Naive thymus-derived CD4-positive, alpha-beta T cell (primary cell): ENCODE measurements at regions not wholly inside any gene's neighbourhood (a gene's known extent, or its start where the extent isn't known, plus 50 kb on each side); places are given as distances from the start of the nearest gene placed in this dataset.

Experiments used
- ATAC-seq: fragments of 150-1000 bp; cut with Tn5 transposase; 2 replicates; pipeline ENCODE4 v1.10.0; 2021; ENCODE audit warnings: mild to moderate bottlenecking, moderate library complexity
- CTCF ChIA-PET: fragments of 350-600 bp; sonication (Branson Sonifier 250); formaldehyde crosslinking; loops from one replicate; lab custom pipeline; 2021; ENCODE audit warnings: antibody characterized with exemption; lab: Charles Lee
- POLR2A ChIA-PET: fragments of 350-600 bp; sonication (Branson Sonifier 250); formaldehyde crosslinking; loops from one replicate; lab custom pipeline; 2021; ENCODE audit warnings: antibody characterized with exemption, inconsistent platforms; lab: Charles Lee
- DNase-seq, 9 donors: peaks; one replicate each; pipeline versions ENCODE4 v3.0.0 to v3.0.0-alpha.2; 2020 to 2022; ENCODE audit warnings: mixed read lengths in 1 of 9
- H3K27ac ChIP-seq: one replicate; pipeline ENCODE4 v1.7.0; 2013; ENCODE audit warnings: mild to moderate bottlenecking, low read depth, low read length, moderate library complexity
- H3K27me3 ChIP-seq, 2 donors: one replicate each; pipeline ENCODE4 v1.7.0; 2013; ENCODE audit warnings: low read length in 2 of 2, mild to moderate bottlenecking in 2 of 2, moderate library complexity in 2 of 2; ENCODE audit not compliant: control insufficient read depth in 2 of 2, insufficient read depth in 2 of 2
- H3K36me3 ChIP-seq, 3 experiments: 1 replicate in 2 of 3; 2 replicates in 1 of 3; pipeline ENCODE4 v1.7.0; 2013; ENCODE audit warnings: low read length in 3 of 3, mild to moderate bottlenecking in 3 of 3, moderate library complexity in 1 of 3; ENCODE audit not compliant: insufficient read depth in 3 of 3, control insufficient read depth in 2 of 3
- H3K4me1 ChIP-seq, 2 donors: one replicate each; pipeline ENCODE4 v1.7.0; 2013; ENCODE audit warnings: low read length in 2 of 2, mild to moderate bottlenecking in 2 of 2, moderate library complexity in 1 of 2; ENCODE audit not compliant: control insufficient read depth in 2 of 2, insufficient read depth in 2 of 2
- H3K4me3 ChIP-seq: 2 replicates; pipeline ENCODE4 v1.7.0; 2013; ENCODE audit warnings: mild to moderate bottlenecking, low read length
- H3K9me3 ChIP-seq, 3 experiments: 1 replicate in 2 of 3; 2 replicates in 1 of 3; pipeline ENCODE4 v1.7.0; 2013; ENCODE audit warnings: low read length in 3 of 3; ENCODE audit not compliant: control insufficient read depth in 2 of 3
- H3K27ac Mint-ChIP-seq, 9 donors: one replicate each; pipeline ENCODE4 v1.8.0; 2020 to 2022; ENCODE audit warnings: mixed read lengths in 9 of 9, mild to moderate bottlenecking in 8 of 9, moderate library complexity in 5 of 9, inconsistent platforms in 2 of 9
- H3K27me3 Mint-ChIP-seq, 5 donors: one replicate each; pipeline ENCODE4 v1.8.0; 2021 to 2022; ENCODE audit warnings: mixed read lengths in 5 of 5, mild to moderate bottlenecking in 1 of 5
- H3K36me3 Mint-ChIP-seq, 5 donors: one replicate each; pipeline ENCODE4 v1.8.0; 2020 to 2022; ENCODE audit warnings: mixed read lengths in 5 of 5, mild to moderate bottlenecking in 3 of 5, inconsistent platforms in 1 of 5
- H3K4me1 Mint-ChIP-seq, 7 donors: one replicate each; pipeline ENCODE4 v1.8.0; 2020 to 2022; ENCODE audit warnings: mixed read lengths in 7 of 7, mild to moderate bottlenecking in 3 of 7, inconsistent platforms in 1 of 7
- H3K4me3 Mint-ChIP-seq, 10 donors: one replicate each; pipeline ENCODE4 v1.8.0; 2020 to 2022; ENCODE audit warnings: mild to moderate bottlenecking in 10 of 10, mixed read lengths in 10 of 10, moderate library complexity in 6 of 10, inconsistent platforms in 2 of 10
- H3K9me3 Mint-ChIP-seq, 11 donors: one replicate each; pipeline ENCODE4 v1.8.0; 2020 to 2022; ENCODE audit warnings: mixed read lengths in 11 of 11, mild to moderate bottlenecking in 4 of 11, inconsistent platforms in 1 of 11, moderate library complexity in 1 of 11
- intact Hi-C, 2 donors: fragments of 100-400 bp; cut with micrococcal nuclease; formaldehyde crosslinking; loops; one replicate each; pipeline ENCODE4 v1.15.1; 2023

GRCh38 chr1:76782809-76783208 is 84.5 kb upstream of the ST6GALNAC5 start:
- H3K27me3 ChIP-seq: no peaks in the 10 kb centered on the region
- Mint-ChIP-seq H3K36me3 (no peaks in the 10 kb centered on the region), H3K27me3 (peaks cover 0 to 6% (median 0%) of the 10 kb centered on the region in 5 donors), H3K4me1 (peaks cover 0 to 6% (median 0%) of the 10 kb centered on the region in 7 donors), H3K4me3 (no peak overlapping the region), H3K9me3 (peaks cover 0 to 12% (median 2%) of the 10 kb centered on the region in 11 donors), H3K27ac (no peak overlapping the region)
- POLR2A ChIA-PET: no interaction called here
- H3K36me3 ChIP-seq: no peaks in the 10 kb centered on the region
- H3K4me3 ChIP-seq: no peak overlapping the region
- no peak overlapping the region for H3K27ac ChIP-seq
- no peaks in the 10 kb centered on the region for H3K9me3 ChIP-seq
- intact Hi-C loops: no loop called here
- no peak for DNase-seq
- H3K4me1 ChIP-seq: no peaks in the 10 kb centered on the region
- ATAC-seq: no peak
- CTCF ChIA-PET: no interaction called here

- H3K4me3 ChIP-seq: no peak overlapping the region
- ATAC-seq (no peak), DNase-seq (no peak)
- H3K36me3 Mint-ChIP-seq: no peaks in the 10 kb centered on the region
- no peak overlapping the region for H3K27ac Mint-ChIP-seq
- no peak overlapping the region for H3K4me3 Mint-ChIP-seq
- intact Hi-C loops: no loop called here
- peaks cover 0 to 12% (median 2%) of the 10 kb centered on the region in 11 donors for H3K9me3 Mint-ChIP-seq
- no peaks in the 10 kb centered on the region for H3K36me3 ChIP-seq
- H3K4me1 ChIP-seq: no peaks in the 10 kb centered on the region
- H3K27ac ChIP-seq: no peak overlapping the region
- POLR2A ChIA-PET: no interaction called here
- H3K9me3 ChIP-seq: no peaks in the 10 kb centered on the region
- peaks cover 0 to 6% (median 0%) of the 10 kb centered on the region in 7 donors for H3K4me1 Mint-ChIP-seq
- H3K27me3 ChIP-seq: no peaks in the 10 kb centered on the region
- CTCF ChIA-PET: interaction anchor here (0.8 kb wide), 1 partner anchor 9 kb away, joined by 3 read pairs; no protein-coding TSS in a partner anchor
- H3K27me3 Mint-ChIP-seq: peaks cover 0 to 6% (median 0%) of the 10 kb centered on the region in 5 donors
These were observed 82.8 kb upstream of the ST6GALNAC5 start for GRCh38 chr1:76784502-76784901.

- no peaks in the 10 kb centered on the region for H3K36me3 Mint-ChIP-seq
- no peak overlapping the region for H3K4me3 Mint-ChIP-seq
- Histone ChIP-seq H3K4me1 (no peaks in the 10 kb centered on the region), H3K36me3 (no peaks in the 10 kb centered on the region), H3K27ac (no peak overlapping the region), H3K4me3 (no peak overlapping the region), H3K9me3 (no peaks in the 10 kb centered on the region), H3K27me3 (no peaks in the 10 kb centered on the region)
- H3K27ac Mint-ChIP-seq: no peak overlapping the region
- intact Hi-C loops: no loop called here
- H3K27me3 Mint-ChIP-seq: peaks cover 0 to 6% (median 0%) of the 10 kb centered on the region in 5 donors
- ATAC-seq: no peak
- DNase-seq: no peak
- POLR2A ChIA-PET: no interaction called here
- H3K9me3 Mint-ChIP-seq: peaks cover 0 to 12% (median 2%) of the 10 kb centered on the region in 11 donors
- no peaks in the 10 kb centered on the region for H3K4me1 Mint-ChIP-seq
- CTCF ChIA-PET: no interaction called here
These were observed 81.1 kb upstream of the ST6GALNAC5 start for GRCh38 chr1:76786222-76786621.

GRCh38 chr1:76793594-76793993 is 73.7 kb upstream of the ST6GALNAC5 start:
- H3K27ac Mint-ChIP-seq: no peak overlapping the region
- DNase-seq (no peak), ATAC-seq (no peak)
- H3K9me3 Mint-ChIP-seq: no peaks in the 10 kb centered on the region
- H3K4me1 ChIP-seq: no peaks in the 10 kb centered on the region
- intact Hi-C loops: no loop called here
- no peaks in the 10 kb centered on the region for H3K36me3 ChIP-seq
- H3K27me3 ChIP-seq: no peaks in the 10 kb centered on the region
- no peak overlapping the region for H3K4me3 Mint-ChIP-seq
- no peaks in the 10 kb centered on the region for H3K9me3 ChIP-seq
- ChIA-PET POLR2A (no interaction called here), CTCF (interaction anchor here (1.2 kb wide), 1 partner anchor 9 kb away, joined by 3 read pairs; no protein-coding TSS in a partner anchor)
- no peaks in the 10 kb centered on the region for H3K4me1 Mint-ChIP-seq
- H3K27me3 Mint-ChIP-seq: peaks cover 0 to 16% (median 10%) of the 10 kb centered on the region in 5 donors
- H3K4me3 ChIP-seq: no peak overlapping the region
- no peaks in the 10 kb centered on the region for H3K36me3 Mint-ChIP-seq
- H3K27ac ChIP-seq: no peak overlapping the region

GRCh38 chr1:76799700-76800099 is 67.6 kb upstream of the ST6GALNAC5 start:
- no peaks in the 10 kb centered on the region for H3K9me3 Mint-ChIP-seq
- Histone ChIP-seq H3K36me3 (no peaks in the 10 kb centered on the region), H3K4me3 (no peak overlapping the region), H3K9me3 (no peaks in the 10 kb centered on the region), H3K27me3 (no peaks in the 10 kb centered on the region), H3K27ac (no peak overlapping the region), H3K4me1 (no peaks in the 10 kb centered on the region)
- H3K4me1 Mint-ChIP-seq: no peaks in the 10 kb centered on the region
- intact Hi-C loops: no loop called here
- no peak overlapping the region for H3K4me3 Mint-ChIP-seq
- POLR2A ChIA-PET: no interaction called here
- ATAC-seq: no peak
- no peaks in the 10 kb centered on the region for H3K36me3 Mint-ChIP-seq
- DNase-seq: no peak
- H3K27ac Mint-ChIP-seq: no peak overlapping the region
- H3K27me3 Mint-ChIP-seq: peaks cover 0 to 12% (median 7%) of the 10 kb centered on the region in 5 donors
- CTCF ChIA-PET: no interaction called here

- Mint-ChIP-seq H3K27ac (no peak overlapping the region), H3K27me3 (peaks cover 0 to 7% (median 6%) of the 10 kb centered on the region in 5 donors), H3K4me3 (no peak overlapping the region), H3K4me1 (no peaks in the 10 kb centered on the region), H3K9me3 (no peaks in the 10 kb centered on the region), H3K36me3 (no peaks in the 10 kb centered on the region)
- Histone ChIP-seq H3K27ac (no peak overlapping the region), H3K4me1 (no peaks in the 10 kb centered on the region), H3K9me3 (no peaks in the 10 kb centered on the region), H3K4me3 (no peak overlapping the region), H3K36me3 (no peaks in the 10 kb centered on the region), H3K27me3 (no peaks in the 10 kb centered on the region)
- ChIA-PET POLR2A (no interaction called here), CTCF (no interaction called here)
- intact Hi-C loops: no loop called here
- DNase-seq (no peak), ATAC-seq (no peak)
These were observed 65.2 kb upstream of the ST6GALNAC5 start for GRCh38 chr1:76802094-76802493.

GRCh38 chr1:76807543-76808260 is 59.6 kb upstream of the ST6GALNAC5 start:
- intact Hi-C loops: no loop called here
- Mint-ChIP-seq H3K4me1 (no peaks in the 10 kb centered on the region), H3K36me3 (no peaks in the 10 kb centered on the region), H3K9me3 (no peaks in the 10 kb centered on the region), H3K4me3 (no peak overlapping the region), H3K27ac (no peak overlapping the region), H3K27me3 (peaks cover 0 to 3% (median 0%) of the 10 kb centered on the region in 5 donors)
- Histone ChIP-seq H3K36me3 (no peaks in the 10 kb centered on the region), H3K27ac (no peak overlapping the region), H3K9me3 (no peaks in the 10 kb centered on the region), H3K4me1 (no peaks in the 10 kb centered on the region), H3K4me3 (no peak overlapping the region), H3K27me3 (no peaks in the 10 kb centered on the region)
- POLR2A ChIA-PET: no interaction called here
- ATAC-seq (no peak), DNase-seq (no peak)
- CTCF ChIA-PET: no interaction called here
